ENCODE measurements at regions not wholly inside any gene's neighbourhood (a gene's known extent, or its start where the extent isn't known, plus 50 kb on each side); places are given as distances from the start of the nearest gene placed in this dataset.

DNA sequence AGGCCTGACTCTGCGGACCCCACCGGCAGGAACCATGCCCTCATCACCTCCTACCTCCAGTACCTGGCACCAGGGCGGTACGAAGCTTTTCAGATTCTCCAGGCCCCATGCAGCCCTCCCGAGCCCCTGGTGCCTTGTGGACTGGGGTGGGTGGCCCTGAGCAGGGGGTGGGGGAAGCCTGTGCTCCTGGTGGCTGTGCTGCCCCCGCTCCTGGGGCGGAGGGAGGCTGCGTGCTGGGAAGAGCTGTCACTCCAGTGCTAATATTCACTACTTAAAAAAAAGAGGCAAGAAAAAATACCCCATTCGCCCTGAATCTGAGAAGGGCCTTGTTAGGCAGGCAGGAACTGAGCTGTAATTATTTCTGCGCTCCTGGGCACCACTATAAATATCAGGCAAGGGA, 111.8 kb downstream of the ENGASE start:
- H3K4me3 ChIP-seq (ENCODE audit: low read depth, low read length) = no peak overlapping the region
- no peak for DNase-seq (ENCODE audit: low read depth)
- TF ChIP-seq, protein P1, sequence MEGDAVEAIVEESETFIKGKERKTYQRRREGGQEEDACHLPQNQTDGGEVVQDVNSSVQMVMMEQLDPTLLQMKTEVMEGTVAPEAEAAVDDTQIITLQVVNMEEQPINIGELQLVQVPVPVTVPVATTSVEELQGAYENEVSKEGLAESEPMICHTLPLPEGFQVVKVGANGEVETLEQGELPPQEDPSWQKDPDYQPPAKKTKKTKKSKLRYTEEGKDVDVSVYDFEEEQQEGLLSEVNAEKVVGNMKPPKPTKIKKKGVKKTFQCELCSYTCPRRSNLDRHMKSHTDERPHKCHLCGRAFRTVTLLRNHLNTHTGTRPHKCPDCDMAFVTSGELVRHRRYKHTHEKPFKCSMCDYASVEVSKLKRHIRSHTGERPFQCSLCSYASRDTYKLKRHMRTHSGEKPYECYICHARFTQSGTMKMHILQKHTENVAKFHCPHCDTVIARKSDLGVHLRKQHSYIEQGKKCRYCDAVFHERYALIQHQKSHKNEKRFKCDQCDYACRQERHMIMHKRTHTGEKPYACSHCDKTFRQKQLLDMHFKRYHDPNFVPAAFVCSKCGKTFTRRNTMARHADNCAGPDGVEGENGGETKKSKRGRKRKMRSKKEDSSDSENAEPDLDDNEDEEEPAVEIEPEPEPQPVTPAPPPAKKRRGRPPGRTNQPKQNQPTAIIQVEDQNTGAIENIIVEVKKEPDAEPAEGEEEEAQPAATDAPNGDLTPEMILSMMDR (IDR thresholded peaks at IDR 0.05; ENCODE audit: insufficient read depth, low read length) = no peak

DNA sequence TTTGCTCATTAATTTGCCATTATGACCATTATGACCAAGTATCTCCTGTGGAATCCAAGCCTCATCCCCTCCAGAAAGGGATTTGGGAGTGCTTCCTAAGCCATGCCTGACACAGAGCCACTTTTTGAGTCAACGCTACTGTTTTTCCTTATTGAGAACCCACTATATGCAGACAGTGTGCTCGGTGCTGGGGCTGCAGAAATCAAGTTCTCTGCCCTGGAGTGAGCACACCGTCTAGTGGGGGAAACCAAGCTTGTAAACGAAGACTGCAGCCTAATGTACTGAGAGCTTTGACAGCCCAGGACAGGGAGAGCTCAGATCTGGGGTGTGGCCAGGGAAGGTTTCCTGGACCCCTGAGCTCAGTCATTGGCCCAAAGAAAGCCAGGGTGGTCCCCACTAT, 111.0 kb downstream of the ENGASE start:
- TF ChIP-seq, protein P1 (IDR thresholded peaks at IDR 0.05; ENCODE audit: insufficient read depth, low read length) = no peak
- H3K4me3 ChIP-seq (ENCODE audit: low read depth, low read length) = no peak overlapping the region
- DNase-seq (ENCODE audit: low read depth) = no peak

DNA sequence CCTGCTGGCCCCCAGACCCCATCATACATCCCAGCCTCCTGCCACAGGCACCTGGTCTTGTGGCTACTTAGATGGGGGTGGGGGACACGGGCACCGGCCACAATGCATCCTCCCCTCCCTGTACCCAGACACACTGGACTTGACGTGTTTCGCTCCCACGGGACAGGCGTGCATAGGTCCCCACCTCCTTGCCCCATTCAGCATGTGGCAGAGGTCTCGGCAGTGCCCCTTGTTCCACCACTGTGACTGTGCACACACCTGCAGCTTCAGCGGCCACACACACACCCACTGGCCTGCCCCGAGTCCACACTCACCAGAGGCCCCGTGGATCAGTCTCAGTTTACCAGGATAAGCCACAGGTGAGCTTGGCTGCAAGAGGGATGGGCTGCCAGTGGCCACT, 109.6 kb downstream of the ENGASE start:
- no peak overlapping the region for H3K4me3 ChIP-seq (ENCODE audit: low read depth, low read length)
- TF ChIP-seq, protein P1 (IDR thresholded peaks at IDR 0.05; ENCODE audit: insufficient read depth, low read length) = no peak
- no peak for DNase-seq (ENCODE audit: low read depth)

DNA sequence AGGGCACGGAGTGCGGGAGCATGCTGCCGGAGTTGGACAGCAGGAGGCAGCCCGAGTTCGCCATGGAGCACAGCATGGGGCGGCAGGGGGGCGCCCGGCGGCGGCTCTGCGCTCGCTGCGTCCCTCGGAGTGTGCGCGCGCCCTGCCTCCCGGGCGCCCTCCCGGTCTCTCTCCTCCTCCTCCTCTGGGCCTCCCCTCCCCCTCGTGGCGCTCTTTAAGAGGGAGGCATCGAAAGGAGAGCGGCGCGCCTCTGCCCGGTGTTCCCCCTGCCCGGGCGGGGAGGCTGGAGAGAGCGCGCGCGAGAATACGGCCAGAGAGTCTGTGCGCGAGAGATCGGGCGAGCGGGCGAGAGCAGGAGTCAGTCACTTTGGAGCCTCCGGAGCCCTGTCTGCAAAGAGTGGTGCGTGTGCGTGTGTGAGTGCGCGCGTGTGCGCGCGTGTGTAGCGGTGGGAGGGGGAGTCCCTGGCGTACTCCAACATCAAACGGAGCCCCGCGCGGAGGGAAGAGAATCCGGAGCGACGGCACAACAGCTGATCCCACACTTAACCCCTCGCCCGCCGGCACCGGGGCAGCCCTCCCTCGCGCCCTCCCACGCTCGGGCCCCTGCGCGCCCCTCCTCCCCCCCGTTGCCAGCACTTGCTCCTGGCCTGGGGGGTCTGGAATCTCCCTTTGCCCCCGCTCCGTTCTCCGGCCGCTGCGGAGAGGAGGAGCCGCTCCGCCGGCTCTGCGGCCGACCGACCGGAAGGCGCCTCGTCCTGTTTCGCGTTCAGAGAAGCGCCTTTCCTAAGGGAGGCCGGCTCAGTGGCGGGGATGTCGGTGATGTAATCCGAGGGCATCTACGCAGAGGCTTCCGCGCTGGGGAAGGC, 108.9 kb downstream of the ENGASE start:
- TF ChIP-seq, protein P1 (IDR thresholded peaks at IDR 0.05; ENCODE audit: insufficient read depth, low read length) = no peak
- no peak overlapping the region for H3K4me3 ChIP-seq (ENCODE audit: low read depth, low read length)
- DNase-seq (ENCODE audit: low read depth) = no peak

DNA sequence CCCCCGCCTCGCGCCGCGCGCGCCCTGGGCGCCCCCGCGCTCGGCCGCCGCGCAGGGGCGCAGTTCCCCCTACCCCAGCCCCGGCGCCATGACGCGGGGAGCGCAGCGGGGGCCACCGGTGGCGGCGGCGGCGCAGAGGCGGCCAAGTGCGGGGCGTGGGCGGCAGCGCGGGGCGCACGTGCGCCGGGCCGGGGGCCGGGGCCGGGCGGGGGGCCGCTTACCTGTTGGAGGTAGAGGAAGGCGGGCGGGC, 108.3 kb downstream of the ENGASE start:
- TF ChIP-seq, protein P1 (IDR thresholded peaks at IDR 0.05; ENCODE audit: insufficient read depth, low read length) = no peak
- H3K4me3 ChIP-seq (ENCODE audit: low read depth, low read length) = no peak overlapping the region
- no peak for DNase-seq (ENCODE audit: low read depth)

DNA sequence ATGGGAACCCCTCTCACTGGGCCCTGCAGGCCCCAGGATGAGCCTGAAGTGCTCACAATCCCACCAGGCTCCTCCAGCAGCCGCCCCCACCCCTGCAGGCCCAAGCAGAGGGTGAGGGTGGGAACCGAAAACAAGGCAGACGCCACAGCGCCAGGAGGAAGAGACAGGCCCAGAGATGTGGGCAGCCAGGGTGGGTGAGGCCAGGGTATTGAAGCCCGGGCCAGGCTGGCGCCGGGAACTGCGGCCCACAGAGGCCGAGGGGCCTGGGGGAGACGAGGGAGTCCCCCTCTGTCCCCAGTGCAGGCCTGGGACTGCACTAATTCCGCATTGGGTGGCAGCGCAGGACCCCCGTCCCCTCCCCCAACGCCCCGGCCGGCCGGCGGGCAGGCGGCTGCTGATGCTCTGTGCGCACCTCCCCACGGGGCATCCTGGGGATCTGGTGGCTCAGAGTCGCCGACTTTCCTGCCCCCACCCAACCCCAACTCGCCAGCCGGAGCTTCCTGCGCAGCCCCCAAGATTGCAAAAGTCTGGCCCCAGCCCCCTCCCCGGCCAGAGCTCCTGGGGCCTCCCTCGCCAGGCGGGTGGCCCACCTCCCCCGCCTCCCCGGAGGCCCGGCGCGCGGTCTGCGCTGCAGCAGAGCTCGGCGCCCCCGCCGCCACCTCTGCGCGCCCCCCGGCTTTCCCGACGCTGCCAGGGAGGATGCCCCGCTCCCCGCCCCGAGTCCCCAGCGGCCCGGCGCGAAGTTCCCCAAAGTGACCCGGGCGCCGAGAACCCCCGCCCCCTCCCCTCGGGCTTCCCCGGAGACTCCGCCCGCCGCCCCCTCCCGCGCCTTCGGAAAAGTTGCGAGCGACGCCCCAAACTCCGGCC, 107.8 kb downstream of the ENGASE start:
- no peak for DNase-seq (ENCODE audit: low read depth)
- TF ChIP-seq, protein P1 (IDR thresholded peaks at IDR 0.05; ENCODE audit: insufficient read depth, low read length) = no peak
- H3K4me3 ChIP-seq (ENCODE audit: low read depth, low read length) = no peak overlapping the region

Measured in fibroblast of the aortic adventitia (primary cell).